GM12878 (cell line): ENCODE measurements at regions not wholly inside any gene's neighbourhood (a gene's known extent, or its start where the extent isn't known, plus 50 kb on each side); places are given as distances from the start of the nearest gene placed in this dataset. TPM values are rescaled to one million over a fixed set of nuclear protein-coding genes. Genes with fewer than 3 reads are reported as not detected.

Source experiments
- small RNA-seq: library from RNA; depleted of rRNA; stranded (forward); fragments of <200 nt; gene quantifications from one replicate; pipeline ENCODE3, GENCODE V24; 2014

Small RNA genes in the stretch of these regions (small RNA-seq; reads per million reads assigned to genes)
- gene RNU6-1271P: not detected
